ENCODE measurements at regions not wholly inside any gene's neighbourhood (a gene's known extent, or its start where the extent isn't known, plus 50 kb on each side); places are given as distances from the start of the nearest gene placed in this dataset.

GRCh38 chr2:221166292-221166691 lies 405.8 kb downstream of the EPHA4 start:
- DNase-seq (ENCODE audit: low read depth) = no peak

- no peak for DNase-seq (ENCODE audit: low read depth)
Measured at GRCh38 chr2:221167561-221167960, 404.5 kb downstream of the EPHA4 start.

GRCh38 chr2:221169724-221170123 lies 402.4 kb downstream of the EPHA4 start:
- no peak for DNase-seq (ENCODE audit: low read depth)

- no peak for DNase-seq (ENCODE audit: low read depth)
Measured at GRCh38 chr2:221170548-221170947, 401.6 kb downstream of the EPHA4 start.

DNA sequence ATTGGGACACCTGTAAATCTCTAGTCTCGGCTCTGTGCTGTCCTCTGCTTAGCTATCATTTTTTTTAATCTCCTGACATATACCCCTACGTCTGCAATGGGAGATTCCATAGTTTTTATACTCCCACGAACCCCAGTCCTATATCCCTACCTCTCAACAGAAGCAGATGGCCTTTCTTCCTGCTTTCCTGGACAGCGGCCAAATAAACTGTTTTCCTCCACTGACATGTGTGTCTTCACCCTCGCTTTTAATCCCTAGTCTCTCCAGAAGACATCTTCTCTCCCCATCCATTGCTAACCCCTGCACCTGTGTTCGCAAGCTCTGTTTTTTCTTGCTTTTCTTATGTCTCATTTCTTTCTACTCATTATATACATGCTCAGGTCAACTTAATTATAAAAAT lies 395.4 kb downstream of the EPHA4 start:
- no peak for DNase-seq (ENCODE audit: low read depth)

DNA sequence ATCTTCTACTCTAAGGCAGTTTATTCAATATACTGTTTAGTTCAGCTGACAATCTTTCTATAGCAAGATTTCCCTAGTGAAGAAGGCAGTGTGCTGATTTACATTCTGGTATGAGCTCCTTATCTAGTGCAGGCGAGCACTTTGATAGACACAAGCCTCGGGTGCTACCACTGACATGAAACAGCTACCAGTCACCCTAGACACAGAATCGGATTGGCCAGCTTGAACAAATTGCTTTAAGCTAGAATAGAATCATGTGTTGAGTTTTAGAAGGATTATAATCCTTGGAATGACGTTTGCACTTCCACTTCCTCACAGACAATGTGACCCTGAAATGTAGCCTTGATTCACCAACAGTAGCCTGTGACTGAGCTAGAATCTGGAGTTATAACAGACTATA lies 394.0 kb downstream of the EPHA4 start:
- no peak for DNase-seq (ENCODE audit: low read depth)

DNA sequence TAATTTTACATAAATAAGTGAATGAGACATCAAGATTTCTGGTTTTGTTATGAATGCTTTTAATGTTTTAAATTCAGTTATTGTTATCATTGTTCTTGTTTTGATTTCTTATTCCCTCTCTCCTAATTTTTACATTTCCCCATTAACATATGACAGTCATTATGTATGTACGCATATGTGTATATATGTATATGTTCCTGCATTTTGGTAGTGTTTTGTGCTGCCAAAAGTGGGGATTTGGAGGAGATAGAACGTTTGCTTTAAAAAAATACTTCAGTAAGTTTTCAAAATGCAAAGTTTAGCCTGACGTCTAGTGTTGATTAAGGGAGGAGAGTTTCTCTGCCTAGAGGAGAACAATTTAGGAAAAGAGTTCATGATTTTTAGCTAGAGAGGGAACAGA lies 385.2 kb downstream of the EPHA4 start:
- DNase-seq (ENCODE audit: low read depth) = no peak

GRCh38 chr2:221189431-221190067 lies 382.6 kb downstream of the EPHA4 start:
- DNase-seq (ENCODE audit: low read depth) = no peak

DNA sequence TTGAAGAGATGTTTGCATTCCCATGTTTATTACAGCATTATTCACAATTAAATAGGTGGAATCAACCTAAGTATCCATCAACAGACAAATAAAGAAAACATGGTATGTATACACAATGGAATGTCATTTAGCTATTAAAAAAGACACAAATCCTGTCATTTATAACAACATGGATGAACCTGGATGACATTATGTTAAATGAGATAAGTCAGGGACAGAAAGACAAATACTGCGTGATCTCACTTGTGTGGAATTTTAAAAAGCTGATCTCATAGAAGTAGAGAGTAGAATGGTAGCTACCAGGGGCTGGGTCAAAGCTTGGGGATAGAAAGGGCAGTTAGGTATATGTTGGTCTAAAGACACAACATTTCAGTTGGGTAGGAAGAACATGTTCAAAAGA lies 376.3 kb downstream of the EPHA4 start:
- no peak for DNase-seq (ENCODE audit: low read depth)

GRCh38 chr2:221197225-221197856 lies 374.8 kb downstream of the EPHA4 start:
- no peak for DNase-seq (ENCODE audit: low read depth)

DNA sequence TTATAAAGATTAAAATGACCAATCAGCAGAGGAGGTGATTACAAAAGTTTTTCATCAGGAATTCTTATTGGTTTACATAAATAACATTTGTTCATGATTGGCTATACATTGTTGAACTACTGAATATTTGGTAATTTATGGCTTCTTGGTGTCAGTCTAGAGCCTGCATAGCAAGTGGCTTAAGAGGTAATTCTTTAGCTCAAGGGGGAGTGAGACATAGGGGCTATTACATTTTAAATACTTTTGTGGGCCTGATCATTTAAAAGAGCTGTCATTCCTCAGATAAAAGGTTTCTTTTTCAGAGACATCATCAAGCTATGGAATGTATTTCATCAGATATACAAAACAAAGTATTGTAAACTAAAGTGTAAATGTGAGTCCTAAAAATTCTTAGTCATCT lies 373.8 kb downstream of the EPHA4 start:
- no peak for DNase-seq (ENCODE audit: low read depth)

GRCh38 chr2:221200184-221200839 lies 371.8 kb downstream of the EPHA4 start:
- no peak for DNase-seq (ENCODE audit: low read depth)

- no peak for DNase-seq (ENCODE audit: low read depth)
Measured at GRCh38 chr2:221202431-221202830, 369.7 kb downstream of the EPHA4 start.

DNA sequence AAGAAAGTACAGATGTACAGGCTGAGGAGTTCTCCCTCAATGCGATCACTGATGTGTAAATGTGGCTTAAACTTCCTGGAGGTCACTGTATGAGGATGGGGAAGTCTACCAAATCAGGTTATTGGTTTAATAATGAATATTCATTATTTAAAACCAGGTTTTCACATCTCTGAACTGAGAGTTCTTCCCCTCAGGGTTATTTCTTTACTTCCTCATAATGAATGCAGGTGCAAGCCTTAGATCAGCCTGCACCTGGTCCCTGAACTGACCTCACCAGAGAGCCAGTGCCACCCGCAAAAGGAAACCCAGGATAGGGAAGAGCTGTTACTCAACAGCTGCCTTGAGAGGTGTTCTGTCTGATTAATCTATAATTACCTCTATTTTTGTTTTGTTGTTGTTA lies 369.0 kb downstream of the EPHA4 start:
- DNase-seq (ENCODE audit: low read depth) = no peak

GRCh38 chr2:221203856-221204255 lies 368.2 kb downstream of the EPHA4 start:
- DNase-seq (ENCODE audit: low read depth) = no peak

- DNase-seq (ENCODE audit: low read depth) = no peak
Measured at GRCh38 chr2:221204699-221205098, 367.4 kb downstream of the EPHA4 start.

DNA sequence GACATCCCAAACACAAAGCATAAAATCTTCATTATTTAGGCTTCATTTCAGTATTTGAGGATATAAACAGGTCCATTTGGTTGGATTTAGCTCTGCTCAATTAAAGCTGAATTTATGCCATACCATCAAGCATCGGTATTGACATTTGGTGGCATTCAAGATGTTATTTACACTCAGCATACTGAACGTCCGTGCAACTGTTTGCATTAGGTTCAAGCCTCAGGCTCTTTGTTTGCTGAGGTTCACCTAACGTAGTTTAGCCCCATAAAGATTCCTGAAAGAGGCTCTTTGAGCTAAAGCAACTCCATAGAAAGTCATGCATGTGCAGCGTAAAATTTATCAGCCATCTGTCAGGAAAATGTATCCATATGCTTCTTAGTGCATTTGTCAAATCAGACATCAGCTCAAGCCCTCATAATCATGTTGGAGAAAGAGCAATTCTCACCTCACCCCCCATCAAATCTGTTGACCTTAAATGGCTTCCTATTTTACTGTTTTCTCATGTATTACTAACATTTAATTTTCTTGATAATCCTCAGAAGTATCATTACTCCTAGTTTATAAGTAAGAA lies 366.9 kb downstream of the EPHA4 start:
- no peak for DNase-seq (ENCODE audit: low read depth)

DNA sequence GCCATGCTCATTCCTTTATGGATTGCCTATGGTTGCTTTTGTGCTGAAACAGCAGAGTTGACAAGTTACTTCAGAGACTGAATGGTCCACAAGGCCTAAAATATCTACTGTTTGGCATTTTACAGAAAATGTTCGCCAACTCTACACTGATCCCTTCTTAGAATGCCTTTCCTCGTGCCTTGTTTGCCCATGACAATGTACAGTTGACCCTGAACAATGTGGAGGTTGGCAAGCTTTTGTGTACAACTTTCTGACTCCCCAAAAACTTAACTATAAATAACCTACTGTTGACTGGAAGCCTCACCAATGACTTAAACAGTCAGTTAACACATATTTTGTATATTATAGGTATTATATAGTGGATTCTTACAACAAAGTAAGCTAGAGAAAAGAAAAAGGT lies 361.4 kb downstream of the EPHA4 start:
- DNase-seq (ENCODE audit: low read depth) = no peak

DNA sequence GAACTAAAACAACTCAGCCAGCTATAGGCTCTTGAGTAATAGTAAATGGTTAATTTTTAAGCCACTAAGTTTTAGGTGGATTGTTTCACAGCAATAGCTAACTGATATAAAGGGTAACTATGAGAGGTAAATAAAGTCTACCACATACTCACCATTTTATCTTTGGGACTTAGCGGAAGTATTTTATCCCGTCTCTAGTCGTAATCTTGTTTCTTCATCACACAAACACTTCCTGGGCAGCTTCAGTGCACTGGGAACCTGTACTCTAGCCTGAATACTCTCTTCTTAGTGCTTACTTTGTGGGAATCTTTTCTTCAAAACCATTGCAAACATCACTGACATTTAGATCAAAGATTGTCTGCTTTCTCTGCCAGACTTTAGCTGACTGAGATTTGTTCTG lies 360.5 kb downstream of the EPHA4 start:
- DNase-seq (ENCODE audit: low read depth) = no peak

DNA sequence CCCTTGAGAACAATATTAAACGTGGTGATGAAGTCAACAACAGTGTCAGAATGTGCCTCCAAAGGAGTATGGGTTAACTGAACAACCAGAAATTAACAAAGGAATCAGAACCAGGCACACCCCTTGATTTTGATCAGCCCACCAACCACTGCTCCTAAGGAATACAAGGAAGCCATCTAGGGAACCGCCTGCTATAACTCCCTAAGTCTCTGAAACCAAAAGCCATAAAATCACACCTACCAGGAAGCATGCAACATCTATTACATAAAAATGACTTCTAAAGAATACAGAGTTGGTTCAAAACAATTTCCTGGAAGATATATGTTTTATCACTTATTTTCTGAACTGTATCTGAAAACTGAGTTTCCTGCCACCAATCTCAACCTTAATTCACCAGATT lies 360.0 kb downstream of the EPHA4 start:
- no peak for DNase-seq (ENCODE audit: low read depth)

DNA sequence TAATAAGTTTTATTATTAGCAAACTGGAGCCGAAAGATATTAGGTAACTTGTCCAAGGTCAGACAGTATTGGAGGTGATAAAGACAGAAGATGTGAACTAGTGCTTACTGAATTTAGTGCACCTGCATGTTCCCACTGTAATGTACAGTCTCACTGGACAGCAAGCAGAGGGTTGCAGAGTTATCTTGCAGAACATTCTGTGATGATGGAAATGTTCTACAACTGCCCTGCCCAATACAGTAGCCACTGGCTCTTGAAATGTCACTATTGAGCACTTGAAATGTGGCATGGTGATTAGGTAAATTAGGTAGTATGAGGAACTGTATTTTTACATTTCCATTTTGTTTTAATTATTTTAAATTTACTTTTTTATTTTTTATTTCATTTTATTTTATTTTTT lies 356.6 kb downstream of the EPHA4 start:
- no peak for DNase-seq (ENCODE audit: low read depth)

DNA sequence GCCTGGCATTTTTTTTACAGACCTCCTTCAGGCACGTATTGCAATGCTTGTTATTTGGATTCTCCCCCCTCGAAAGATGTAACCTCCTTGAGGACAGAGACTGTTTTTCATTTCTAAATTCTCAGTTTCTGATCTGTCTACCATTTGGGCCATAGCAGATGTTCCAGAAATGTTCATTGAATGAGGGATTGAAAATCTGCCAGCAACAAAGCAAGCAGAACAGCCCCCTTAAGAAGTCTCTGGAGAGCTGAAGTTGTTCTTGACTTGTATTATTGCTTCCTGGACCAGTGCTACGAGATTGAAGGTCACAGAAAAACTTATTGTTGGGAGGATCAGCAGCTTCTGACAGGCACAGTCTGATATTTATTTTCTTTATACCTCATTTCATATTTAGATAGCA lies 355.5 kb downstream of the EPHA4 start:
- DNase-seq (ENCODE audit: low read depth) = no peak

DNA sequence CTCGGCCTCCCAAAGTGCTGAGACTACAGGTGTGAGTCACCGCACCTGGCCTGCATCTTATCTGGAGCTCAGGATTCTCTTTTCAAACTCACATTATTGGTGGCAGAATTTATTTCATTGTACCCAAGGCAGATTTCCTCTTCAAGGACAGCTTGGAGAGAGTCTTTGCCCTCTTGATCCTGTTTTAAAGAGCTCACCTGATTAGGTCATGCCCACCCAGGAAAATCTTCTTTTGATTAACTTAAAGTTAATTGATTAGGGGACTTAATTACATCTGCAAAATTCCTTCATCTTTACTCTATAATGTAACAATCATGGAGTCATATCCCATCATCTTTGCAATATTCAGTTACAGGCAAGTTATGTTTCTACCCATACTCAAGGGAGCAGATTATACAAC lies 346.4 kb downstream of the EPHA4 start:
- no peak for DNase-seq (ENCODE audit: low read depth)
